Spleen (tissue), 11 donors: ENCODE measurements at regions not wholly inside any gene's neighbourhood (a gene's known extent, or its start where the extent isn't known, plus 50 kb on each side); places are given as distances from the start of the nearest gene placed in this dataset.
A peak's percentile ranks its signal among the peaks of the same experiment; 100 is the strongest.

Source experiments
- DNase-seq: peaks from one replicate; pipeline ENCODE4 v3.0.0-alpha.2; 2020
- H3K27ac ChIP-seq, 8 donors: fragments of 200-600 bp; sonication (generic) in 7 of 8; 1 replicate in 4 of 8; 2 replicates in 4 of 8; pipeline versions ENCODE4 v1.5.0 to v1.8.0; 2016 to 2021; ENCODE audit warnings: inconsistent platforms in 4 of 8, mild to moderate bottlenecking in 4 of 8, moderate library complexity in 1 of 8
- H3K27me3 ChIP-seq, 7 donors: fragments of 200-600 bp; sonication (generic) in 6 of 7; replicated peaks in 1 of 7; 1 replicate in 4 of 7; 2 replicates in 3 of 7; pipeline versions ENCODE4 v1.5.0 to v1.8.0; 2016 to 2021; ENCODE audit warnings: inconsistent platforms in 3 of 7, mild to moderate bottlenecking in 1 of 7
- H3K36me3 ChIP-seq, 6 donors: fragments of 200-600 bp; sonication (generic) in 5 of 6; 1 replicate in 4 of 6; 2 replicates in 2 of 6; pipeline versions ENCODE4 v1.5.0 to v1.8.0; 2016 to 2021; ENCODE audit warnings: inconsistent platforms in 2 of 6
- H3K4me1 ChIP-seq, 6 donors: fragments of 200-600 bp; sonication (generic) in 5 of 6; 1 replicate in 3 of 6; 2 replicates in 3 of 6; pipeline versions ENCODE4 v1.5.0 to v1.8.0; 2016 to 2021; ENCODE audit warnings: inconsistent platforms in 3 of 6
- H3K4me3 ChIP-seq, 8 donors: fragments of 200-600 bp; sonication (generic) in 7 of 8; 1 replicate in 4 of 8; 2 replicates in 4 of 8; pipeline versions ENCODE4 v1.5.0 to v1.8.0; 2016 to 2021; ENCODE audit warnings: inconsistent platforms in 4 of 8, mild to moderate bottlenecking in 4 of 8, moderate library complexity in 2 of 8
- H3K9me3 ChIP-seq, 8 donors: fragments of 200-600 bp; sonication (generic) in 7 of 8; 1 replicate in 4 of 8; 2 replicates in 4 of 8; pipeline versions ENCODE4 v1.5.0 to v1.8.0; 2016 to 2021; ENCODE audit warnings: inconsistent platforms in 4 of 8
- POLR2A ChIP-seq, 3 donors: fragments of 450-650 bp; IDR thresholded peaks; one replicate each; pipeline ENCODE4 v1.5.1; 2017; ENCODE audit warnings: antibody characterized with exemption in 3 of 3, mild to moderate bottlenecking in 1 of 3
- POLR2AphosphoS5 ChIP-seq, 3 donors: sonication (generic); formaldehyde crosslinking; IDR thresholded peaks; one replicate each; pipeline ENCODE4 v1.5.1; 2017; ENCODE audit warnings: antibody characterized with exemption in 3 of 3
- WGBS, 5 donors: extraction: QIAGEN DNeasy Blood & Tissue Kit in 3 of 5; methylation state at CpG; one replicate each; pipeline versions ENCODE4 v1.1.5 to v1.1.7; 2013 to 2018; 5-methylcytosine and 5-hydroxymethylcytosine counted together
- intact Hi-C: fragments of 100-400 bp; cut with DNase I; formaldehyde crosslinking; loops from one replicate; pipeline ENCODE4 v1.15.0; 2023; ENCODE audit warnings: low total_unique reads
- TF ChIP-seq, protein P1 (sequence below), 11 experiments: fragments of 200-600 bp in 7 of 11; fragments of 450-650 bp in 4 of 11; sonication (generic) in 4 of 11; IDR thresholded peaks in 8 of 11; conservative IDR thresholded peaks in 3 of 11; 1 replicate in 7 of 11; 2 replicates in 4 of 11; pipeline versions ENCODE4 v1.4.0 to v1.8.0; 2016 to 2021; ENCODE audit warnings: antibody characterized with exemption in 11 of 11, inconsistent platforms in 4 of 11, mild to moderate bottlenecking in 1 of 11
- donor health status: healthy with polysubstance abuse.
- donor health status: DM: no; HTN: no; CAD: no; lungs with moderate emphysema.
- donor health status: DM: no; HTN: no; CAD: no.
- donor health status: Bipolar disorder and iron deficiency.
- donor health status: healthy.
- donor health status: DM: no; HTN: no; CAD: no.
- donor health status: DM: yes; HTN: yes; CAD: no.

DNA sequence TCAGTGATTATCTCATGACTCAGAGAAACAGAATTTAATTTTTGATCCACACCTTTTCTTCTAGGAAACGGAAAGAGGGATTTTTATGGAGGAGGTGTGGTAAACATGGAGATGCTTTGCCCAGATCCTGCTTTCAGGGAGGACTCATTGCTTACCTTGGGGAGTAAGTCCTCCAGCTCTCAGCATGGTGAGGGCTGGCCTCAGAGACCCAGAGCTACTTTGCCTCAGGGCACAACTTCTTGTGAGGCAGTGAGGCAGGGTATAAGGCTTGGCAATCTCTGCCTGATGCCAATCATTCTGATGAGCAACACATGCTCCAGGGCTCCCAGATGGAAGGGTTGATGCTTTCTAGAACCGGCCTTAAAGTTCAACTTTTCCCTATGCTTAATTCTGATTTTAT is 189.9 kb upstream of the DCC start:
- Histone ChIP-seq H3K9me3 (peaks cover 0 to 34% (median 6%) of the 10 kb centered on the region in 8 donors), H3K4me3 (no peak overlapping the region), H3K27me3 (no peaks in the 10 kb centered on the region), H3K27ac (no peak overlapping the region), H3K4me1 (no peaks in the 10 kb centered on the region), H3K36me3 (no peaks in the 10 kb centered on the region)
- 74 to 91% (median 77%) methylated on average over 2 of the region's 2 CpGs for WGBS, 5 donors
- DNase-seq, result no peak
- no peak for TF ChIP-seq POLR2A (IDR thresholded peaks at IDR 0.05)
- TF ChIP-seq, protein P1, sequence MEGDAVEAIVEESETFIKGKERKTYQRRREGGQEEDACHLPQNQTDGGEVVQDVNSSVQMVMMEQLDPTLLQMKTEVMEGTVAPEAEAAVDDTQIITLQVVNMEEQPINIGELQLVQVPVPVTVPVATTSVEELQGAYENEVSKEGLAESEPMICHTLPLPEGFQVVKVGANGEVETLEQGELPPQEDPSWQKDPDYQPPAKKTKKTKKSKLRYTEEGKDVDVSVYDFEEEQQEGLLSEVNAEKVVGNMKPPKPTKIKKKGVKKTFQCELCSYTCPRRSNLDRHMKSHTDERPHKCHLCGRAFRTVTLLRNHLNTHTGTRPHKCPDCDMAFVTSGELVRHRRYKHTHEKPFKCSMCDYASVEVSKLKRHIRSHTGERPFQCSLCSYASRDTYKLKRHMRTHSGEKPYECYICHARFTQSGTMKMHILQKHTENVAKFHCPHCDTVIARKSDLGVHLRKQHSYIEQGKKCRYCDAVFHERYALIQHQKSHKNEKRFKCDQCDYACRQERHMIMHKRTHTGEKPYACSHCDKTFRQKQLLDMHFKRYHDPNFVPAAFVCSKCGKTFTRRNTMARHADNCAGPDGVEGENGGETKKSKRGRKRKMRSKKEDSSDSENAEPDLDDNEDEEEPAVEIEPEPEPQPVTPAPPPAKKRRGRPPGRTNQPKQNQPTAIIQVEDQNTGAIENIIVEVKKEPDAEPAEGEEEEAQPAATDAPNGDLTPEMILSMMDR (IDR thresholded peaks at IDR 0.05 in 8 of 11, conservative IDR thresholded peaks at IDR 0.05 in 3 of 11), result no peak
- no peak for TF ChIP-seq POLR2AphosphoS5 (IDR thresholded peaks at IDR 0.05)
- intact Hi-C loops, result no loop called here

DNA sequence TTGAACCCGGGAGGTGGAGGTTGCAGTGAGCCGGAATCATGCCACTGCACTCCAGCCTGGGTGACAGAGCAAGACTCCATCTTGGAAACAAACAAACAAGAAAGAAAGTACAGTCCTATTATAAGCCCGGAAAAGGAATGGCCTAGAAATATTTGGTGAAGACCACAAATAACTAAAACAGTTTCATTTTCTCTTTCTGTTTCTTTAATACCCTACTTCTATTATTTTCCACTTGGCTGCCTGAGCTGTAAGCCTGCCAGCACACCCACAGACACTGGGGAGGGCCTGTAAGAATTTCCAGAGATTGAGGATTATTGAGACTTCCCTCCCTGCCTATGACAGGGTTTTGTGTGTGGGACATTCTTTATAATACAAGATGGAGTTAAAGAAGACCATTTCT is 188.0 kb upstream of the DCC start:
- Histone ChIP-seq H3K27ac (peak overlapping the region in 1 of 8 donors; percentile 19), H3K36me3 (no peaks in the 10 kb centered on the region), H3K4me3 (no peak overlapping the region), H3K4me1 (no peaks in the 10 kb centered on the region), H3K9me3 (peaks cover 0 to 24% (median 4%) of the 10 kb centered on the region in 8 donors), H3K27me3 (no peaks in the 10 kb centered on the region)
- TF ChIP-seq, protein P1 (IDR thresholded peaks at IDR 0.05 in 8 of 11, conservative IDR thresholded peaks at IDR 0.05 in 3 of 11), result no peak
- TF ChIP-seq POLR2AphosphoS5 (IDR thresholded peaks at IDR 0.05), result no peak
- no peak for TF ChIP-seq POLR2A (IDR thresholded peaks at IDR 0.05)
- no peak for DNase-seq
- intact Hi-C loops, result no loop called here
- WGBS, 5 donors, result 68 to 87% (median 79%) methylated on average over 3 of the region's 3 CpGs

DNA sequence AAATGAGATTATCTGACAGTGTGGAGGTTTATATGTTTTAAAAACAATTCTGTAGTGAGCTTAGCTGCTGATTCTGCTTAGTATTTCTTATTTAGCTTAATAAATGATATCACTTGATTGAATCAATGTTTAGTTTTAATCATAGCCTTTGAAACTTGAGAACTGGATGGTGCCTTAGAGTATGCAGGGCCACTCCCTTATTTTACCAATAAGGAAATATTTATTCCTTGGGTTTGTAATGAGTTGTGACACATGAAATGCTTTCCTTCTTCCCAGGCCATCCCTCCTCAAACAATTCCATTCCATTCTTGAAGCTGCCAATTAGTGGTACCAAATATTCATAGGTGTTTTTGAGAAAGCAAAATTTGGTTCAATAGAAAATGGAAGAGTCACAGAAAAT is 183.8 kb upstream of the DCC start:
- intact Hi-C loops, result no loop called here
- peaks cover 0 to 17% (median 0%) of the 10 kb centered on the region in 8 donors for H3K9me3 ChIP-seq
- DNase-seq, result no peak
- H3K4me3 ChIP-seq, result no peak overlapping the region
- no peaks in the 10 kb centered on the region for H3K36me3 ChIP-seq
- no peaks in the 10 kb centered on the region for H3K27me3 ChIP-seq
- no peak overlapping the region for H3K27ac ChIP-seq
- TF ChIP-seq POLR2AphosphoS5 (IDR thresholded peaks at IDR 0.05) (no peak), POLR2A (IDR thresholded peaks at IDR 0.05) (no peak)
- TF ChIP-seq, protein P1 (IDR thresholded peaks at IDR 0.05 in 8 of 11, conservative IDR thresholded peaks at IDR 0.05 in 3 of 11), result no peak
- H3K4me1 ChIP-seq, result no peaks in the 10 kb centered on the region

DNA sequence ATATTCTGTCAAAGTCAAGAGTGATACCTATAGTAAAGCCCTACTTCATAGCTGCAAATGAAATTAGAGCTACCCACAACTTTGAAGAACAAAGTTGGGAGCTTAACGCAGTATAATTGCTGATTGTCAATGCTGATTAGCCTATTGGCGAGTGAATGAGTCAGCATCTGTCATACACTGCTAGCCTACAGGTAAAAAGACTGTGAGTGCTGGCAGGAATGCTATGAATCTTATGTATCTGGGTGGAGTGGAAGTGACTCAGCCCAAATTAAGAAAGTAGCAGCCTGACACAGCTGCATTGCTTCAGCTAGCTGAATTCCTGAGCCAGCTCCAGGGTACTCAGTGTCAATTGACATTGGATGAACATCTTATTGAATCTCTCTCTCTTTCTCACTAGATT is 179.4 kb upstream of the DCC start:
- H3K27me3 ChIP-seq, result no peaks in the 10 kb centered on the region
- H3K27ac ChIP-seq, result no peak overlapping the region
- no peak for DNase-seq
- intact Hi-C loops, result no loop called here
- WGBS, 5 donors, result 72 to 86% (median 80%) methylated on average over 2 of the region's 2 CpGs
- no peaks in the 10 kb centered on the region for H3K36me3 ChIP-seq
- TF ChIP-seq POLR2A (IDR thresholded peaks at IDR 0.05), result no peak
- TF ChIP-seq, protein P1 (IDR thresholded peaks at IDR 0.05 in 8 of 11, conservative IDR thresholded peaks at IDR 0.05 in 3 of 11), result no peak
- TF ChIP-seq POLR2AphosphoS5 (IDR thresholded peaks at IDR 0.05), result no peak
- peaks cover 0 to 46% (median 17%) of the 10 kb centered on the region in 8 donors for H3K9me3 ChIP-seq
- no peak overlapping the region for H3K4me3 ChIP-seq
- H3K4me1 ChIP-seq, result no peaks in the 10 kb centered on the region
